H1 (cell line): ENCODE measurements at regions not wholly inside any gene's neighbourhood (a gene's known extent, or its start where the extent isn't known, plus 50 kb on each side); places are given as distances from the start of the nearest gene placed in this dataset.

Source experiments
- CTCF ChIA-PET: fragments of 300-600 bp; sonication (Branson Sonifier 250); formaldehyde crosslinking; loops from one replicate; lab custom pipeline; 2021; ENCODE audit not compliant: partially characterized antibody; lab: Charles Lee
- POLR2A ChIA-PET: fragments of 300-600 bp; sonication (Branson Sonifier 250); formaldehyde crosslinking; loops from one replicate; lab custom pipeline; 2021; ENCODE audit warnings: inconsistent platforms; ENCODE audit not compliant: partially characterized antibody; lab: Charles Lee
- DNase-seq, 2 experiments: peaks; one replicate each; pipeline versions ENCODE4 v3.0.0 to v3.0.0-alpha.2; 2010 to 2022; ENCODE audit warnings: low spot score in 2 of 2, low read depth in 1 of 2, mixed read lengths in 1 of 2
- FAIRE-seq: peaks from 2 replicates; lab custom pipeline; 2011; peaks lifted over from hg19 to GRCh38; lab: Jason Lieb, UNC
- H2AFZ ChIP-seq: 2 replicates; pipeline ENCODE4 v1.8.1; 2012; ENCODE audit warnings: low read length, inconsistent platforms
- H2AK5ac ChIP-seq: 2 replicates; pipeline ENCODE4 v1.6.1; 2013; ENCODE audit warnings: low read depth, low read length
- H2BK120ac ChIP-seq: replicated peaks from 2 replicates; pipeline ENCODE3; 2013; ENCODE audit warnings: low read depth, low read length, inconsistent platforms
- H2BK12ac ChIP-seq: 2 replicates; pipeline ENCODE4 v1.6.1; 2013; ENCODE audit warnings: low read depth, low read length
- H2BK15ac ChIP-seq: 2 replicates; pipeline ENCODE4 v1.6.1; 2013; ENCODE audit warnings: low read length
- H2BK20ac ChIP-seq: 2 replicates; pipeline ENCODE4 v1.6.1; 2013; ENCODE audit warnings: low read length
- H2BK5ac ChIP-seq: 2 replicates; pipeline ENCODE4 v1.6.1; 2013; ENCODE audit warnings: low read depth, low read length
- H3K14ac ChIP-seq: 2 replicates; pipeline ENCODE4 v1.6.1; 2013; ENCODE audit warnings: inconsistent platforms; ENCODE audit not compliant: insufficient read length
- H3K18ac ChIP-seq: 2 replicates; pipeline ENCODE4 v1.6.1; 2013; ENCODE audit warnings: low read length; ENCODE audit errors: extremely low read depth
- H3K23ac ChIP-seq: 2 replicates; pipeline ENCODE4 v1.6.1; 2013; ENCODE audit warnings: inconsistent platforms; ENCODE audit not compliant: insufficient read length
- H3K23me2 ChIP-seq: 2 replicates; pipeline ENCODE4 v1.6.1; 2013; ENCODE audit warnings: low read depth, low read length
- H3K27ac ChIP-seq: 2 replicates; pipeline ENCODE4 v1.6.1; 2011; ENCODE audit warnings: low read depth, low read length, inconsistent platforms
- H3K27me3 ChIP-seq, 4 experiments: replicated peaks in 1 of 4; 1 replicate in 1 of 4; 2 replicates in 3 of 4; pipeline versions ENCODE4 v1.6.1 to v1.8.1; 2011 to 2013; ENCODE audit warnings: low read length in 3 of 4, mild to moderate bottlenecking in 3 of 4, inconsistent platforms in 2 of 4, mixed read lengths in 2 of 4, moderate library complexity in 1 of 4; ENCODE audit not compliant: control insufficient read depth in 3 of 4, insufficient read depth in 3 of 4; ENCODE audit errors: extremely low read depth in 1 of 4
- H3K36me3 ChIP-seq, 4 experiments: 2 replicates each; pipeline versions ENCODE4 v1.6.1 to v1.8.1; 2011 to 2013; ENCODE audit warnings: mild to moderate bottlenecking in 4 of 4, low read length in 3 of 4, moderate library complexity in 2 of 4, control low read depth in 1 of 4, inconsistent platforms in 1 of 4; ENCODE audit not compliant: insufficient read depth in 4 of 4, control insufficient read depth in 2 of 4
- H3K4ac ChIP-seq: replicated peaks from 2 replicates; pipeline ENCODE3; 2013; ENCODE audit warnings: low read length, low read depth, mixed read lengths, inconsistent platforms; ENCODE audit not compliant: insufficient read length
- H3K4me1 ChIP-seq, 4 experiments: replicated peaks in 1 of 4; 1 replicate in 1 of 4; 2 replicates in 3 of 4; pipeline versions ENCODE4 v1.6.1 to v1.8.1; 2011 to 2013; ENCODE audit warnings: low read length in 3 of 4, inconsistent platforms in 2 of 4, mixed read lengths in 1 of 4; ENCODE audit not compliant: insufficient read depth in 4 of 4, control insufficient read depth in 3 of 4
- H3K4me2 ChIP-seq, 2 experiments: 2 replicates each; pipeline versions ENCODE4 v1.6.1 to v1.8.1; 2011 to 2013; ENCODE audit warnings: low read depth in 2 of 2, low read length in 2 of 2, control low read depth in 1 of 2, inconsistent platforms in 1 of 2, mild to moderate bottlenecking in 1 of 2; ENCODE audit not compliant: insufficient read depth in 1 of 2
- H3K4me3 ChIP-seq, 4 experiments: fragments of 200-600, 300-600 bp in 1 of 4; sonication (generic), shearing (Covaris generic), sonication (Bioruptor Twin) in 1 of 4; 2 replicates each; pipeline versions ENCODE4 v1.5.1 to v1.8.1; 2011 to 2016; ENCODE audit warnings: low read length in 4 of 4, low read depth in 3 of 4, control low read depth in 2 of 4, inconsistent platforms in 2 of 4, mild to moderate bottlenecking in 2 of 4, mixed read lengths in 1 of 4, moderate library complexity in 1 of 4; ENCODE audit not compliant: insufficient read depth in 2 of 4; ENCODE audit errors: extremely low read depth in 1 of 4
- H3K56ac ChIP-seq: replicated peaks from 2 replicates; pipeline ENCODE3; 2013; ENCODE audit warnings: low read depth, mild to moderate bottlenecking, mixed read lengths, low read length, inconsistent platforms; ENCODE audit not compliant: insufficient read length
- H3K79me1 ChIP-seq: 2 replicates; pipeline ENCODE4 v1.6.1; 2013; ENCODE audit warnings: low read depth, low read length, control low read depth
- H3K79me2 ChIP-seq, 2 experiments: 2 replicates each; pipeline versions ENCODE4 v1.6.1 to v1.8.1; 2012 to 2013; ENCODE audit warnings: low read length in 2 of 2, mild to moderate bottlenecking in 2 of 2, inconsistent platforms in 1 of 2; ENCODE audit not compliant: insufficient read depth in 2 of 2, control insufficient read depth in 1 of 2
- H3K9ac ChIP-seq, 4 experiments: replicated peaks in 1 of 4; 1 replicate in 1 of 4; 2 replicates in 3 of 4; pipeline versions ENCODE4 v1.6.1 to v1.8.1; 2011 to 2013; ENCODE audit warnings: low read depth in 3 of 4, low read length in 3 of 4, control low read depth in 2 of 4, mild to moderate bottlenecking in 2 of 4, moderate library complexity in 2 of 4, inconsistent platforms in 1 of 4; ENCODE audit errors: extremely low read depth in 1 of 4
- H3K9me3 ChIP-seq, 2 experiments: 2 replicates each; pipeline versions ENCODE4 v1.6.1 to v1.8.1; 2012 to 2013; ENCODE audit warnings: mild to moderate bottlenecking in 2 of 2, moderate library complexity in 2 of 2, control low read depth in 1 of 2, inconsistent platforms in 1 of 2, low read depth in 1 of 2, low read length in 1 of 2, mixed read lengths in 1 of 2; ENCODE audit not compliant: insufficient read depth in 2 of 2
- H4K20me1 ChIP-seq, 2 experiments: replicated peaks in 1 of 2; 2 replicates each; pipeline versions ENCODE3 to v1.8.1; 2011 to 2013; ENCODE audit warnings: inconsistent platforms in 2 of 2, low read length in 2 of 2, mild to moderate bottlenecking in 1 of 2; ENCODE audit not compliant: insufficient read depth in 2 of 2, control insufficient read depth in 1 of 2
- H4K5ac ChIP-seq: 2 replicates; pipeline ENCODE4 v1.6.1; 2013; ENCODE audit warnings: low read length, low read depth, mixed read lengths, inconsistent platforms; ENCODE audit not compliant: insufficient read length
- H4K8ac ChIP-seq: 2 replicates; pipeline ENCODE4 v1.8.0; 2013; ENCODE audit warnings: mild to moderate bottlenecking, moderate library complexity, low read length, inconsistent platforms; ENCODE audit not compliant: insufficient read depth; ENCODE audit errors: extremely low read depth
- H4K91ac ChIP-seq: replicated peaks from 2 replicates; pipeline ENCODE3; 2013; ENCODE audit warnings: low read length, mixed read lengths, inconsistent platforms; ENCODE audit not compliant: insufficient read length
- BRCA1 ChIP-seq: IDR thresholded peaks from 2 replicates; pipeline ENCODE4 v1.6.1; 2012; ENCODE audit warnings: low read depth, low read length, improper control_type of control experiment
- CEBPB ChIP-seq: IDR thresholded peaks from 2 replicates; pipeline ENCODE4 v1.6.1; 2012; ENCODE audit warnings: low read depth, low read length
- WGBS, 2 experiments: shearing (Covaris generic) in 1 of 2; methylation state at CpG; one replicate each; pipeline versions ENCODE4 v1.1.6 to v1.1.7; 2013 to 2015; ENCODE audit warnings: low lambda C conversion rate in 2 of 2, mixed read lengths in 2 of 2, inconsistent platforms in 1 of 2, low coverage in 1 of 2, missing lambda C conversion rate in 1 of 2; ENCODE audit not compliant: insufficient replicate concordance in 2 of 2, insufficient coverage in 1 of 2, insufficient read length in 1 of 2; ENCODE audit errors: extremely low coverage in 1 of 2, missing lambda C conversion rate in 1 of 2; 5-methylcytosine and 5-hydroxymethylcytosine counted together

- no peaks in the 10 kb centered on the region for H4K20me1 ChIP-seq
- H2AFZ ChIP-seq, result no peak overlapping the region
- no peaks in the 10 kb centered on the region for H3K4me1 ChIP-seq
- no peak overlapping the region for H2BK12ac ChIP-seq
- no peaks in the 10 kb centered on the region for H3K27me3 ChIP-seq
- H2AK5ac ChIP-seq, result no peak overlapping the region
- no peaks in the 10 kb centered on the region for H3K79me1 ChIP-seq
- no peak overlapping the region for H2BK20ac ChIP-seq
- no peak overlapping the region; a peak in 1 of 7 replicates for H3K9ac ChIP-seq
- no peak overlapping the region for H3K4me3 ChIP-seq
- TF ChIP-seq CEBPB (no peak), BRCA1 (no peak)
- no peak overlapping the region for H3K18ac ChIP-seq
- H3K56ac ChIP-seq, result no peak overlapping the region
- H4K91ac ChIP-seq, result no peak overlapping the region
- H3K4me2 ChIP-seq, result no peak overlapping the region
- no peak overlapping the region for H2BK120ac ChIP-seq
- no peaks in the 10 kb centered on the region for H3K79me2 ChIP-seq
- no peak overlapping the region for H2BK15ac ChIP-seq
- no peak overlapping the region for H2BK5ac ChIP-seq
- no peak overlapping the region for H3K14ac ChIP-seq
- H3K4ac ChIP-seq, result no peak overlapping the region
- ChIA-PET CTCF (interaction anchor here (1.3 kb wide), 1 partner anchor 126 kb away, joined by 3 read pairs; no protein-coding TSS in a partner anchor), POLR2A (no interaction called here)
- H3K27ac ChIP-seq, result no peak overlapping the region
- DNase-seq (no peak), FAIRE-seq (no peak)
- no peak overlapping the region for H3K23ac ChIP-seq
- H3K23me2 ChIP-seq, result no peaks in the 10 kb centered on the region
- H4K8ac ChIP-seq, result no peak overlapping the region
- 93% methylated on average over 3 of the region's 3 CpGs; no CpG with 5 or more reads in 1 of the 2 experiments for WGBS, 2 experiments
- no peak overlapping the region for H4K5ac ChIP-seq
- H3K36me3 ChIP-seq, result no peaks in the 10 kb centered on the region
- no peaks in the 10 kb centered on the region for H3K9me3 ChIP-seq
These were observed 725.1 kb upstream of the FRG1 start for GRCh38 chr4:189215574-189215973.
